Erythroblast (primary cell): ENCODE measurements at regions not wholly inside any gene's neighbourhood (a gene's known extent, or its start where the extent isn't known, plus 50 kb on each side); places are given as distances from the start of the nearest gene placed in this dataset.

Source experiments
- GATA1 ChIP-seq: IDR thresholded peaks from 2 replicates; pipeline ENCODE4 v1.6.1; 2011; ENCODE audit warnings: low read depth, mild to moderate bottlenecking, control low read depth, low read length, moderate library complexity
- POLR2A ChIP-seq: IDR thresholded peaks from 2 replicates; pipeline ENCODE4 v1.6.1; 2011; ENCODE audit warnings: mild to moderate bottlenecking, low read length

DNA sequence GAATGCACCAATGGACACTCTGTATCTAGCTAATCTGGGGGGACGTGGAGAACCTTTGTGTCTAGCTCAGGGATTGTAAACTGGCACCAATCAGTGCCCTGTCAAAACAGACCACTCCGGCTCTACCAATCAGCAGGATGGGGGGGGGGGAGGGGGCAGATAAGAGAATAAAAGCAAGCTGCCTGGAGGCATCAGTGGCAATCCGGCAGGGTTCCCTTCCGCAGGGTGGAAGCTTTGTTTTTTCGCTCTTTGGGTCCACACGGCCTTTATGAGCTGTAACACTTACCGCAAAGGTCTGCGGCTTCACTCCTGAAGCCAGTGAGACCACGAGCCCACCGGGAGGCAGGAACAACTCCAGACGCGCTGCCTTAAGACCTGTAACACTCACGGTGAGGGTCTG lies 827.1 kb downstream of the PLOD2 start:
- TF ChIP-seq POLR2A (no peak), GATA1 (no peak)
